HCT116 (cell line): ENCODE measurements at regions not wholly inside any gene's neighbourhood (a gene's known extent, or its start where the extent isn't known, plus 50 kb on each side); places are given as distances from the start of the nearest gene placed in this dataset.

Experiments
- ATAC-seq: fragments of 200-7000 bp; cut with Tn5 transposase; 2 replicates; pipeline ENCODE4 v1.9.1; 2020; ENCODE audit warnings: mild to moderate bottlenecking, moderate library complexity
- BruUV-seq: library from RNA; stranded (reverse); fragments of 400-500 nt; replicated peaks from 2 replicates; lab custom pipeline; 2021; lab: Mats Ljungman, UMichigan
- CTCF ChIA-PET: fragments of 300-600 bp; sonication (Branson Sonifier 250); formaldehyde crosslinking; loops from one replicate; lab custom pipeline; 2021; ENCODE audit warnings: antibody characterized with exemption; lab: Charles Lee
- POLR2A ChIA-PET: fragments of 300-600, 350-600 bp; sonication (Branson Sonifier 250); formaldehyde crosslinking; loops from one replicate; lab custom pipeline; 2021; ENCODE audit warnings: antibody characterized with exemption; lab: Charles Lee
- RAD21 ChIA-PET, 2 experiments: fragments of 300-600 bp; sonication (Branson Sonifier 250); formaldehyde crosslinking; loops; one replicate each; lab custom pipeline; 2023; ENCODE audit warnings: low total read pairs in 2 of 2; ENCODE audit not compliant: uncharacterized antibody in 2 of 2, unreplicated experiment in 2 of 2, low non-redundant PET in 1 of 2; lab: Charles Lee
- DNase-seq: peaks from one replicate; pipeline ENCODE4 v3.0.0-alpha.2; 2010; ENCODE audit warnings: low read depth, low spot score
- H2AFZ ChIP-seq: fragments of 200-600 bp; shearing (Covaris generic), sonication (generic); 2 replicates; pipeline ENCODE4 v1.6.1; 2017; ENCODE audit warnings: low read depth, mixed run types, mixed read lengths, antibody characterized with exemption, low read length; ENCODE audit not compliant: poor library complexity, severe bottlenecking
- H3K27ac ChIP-seq: 2 replicates; pipeline ENCODE4 v1.5.1; 2012; ENCODE audit warnings: low read depth, low read length
- H3K27me3 ChIP-seq: fragments of 200-600 bp; sonication (generic); 2 replicates; pipeline ENCODE4 v1.6.1; 2016; ENCODE audit warnings: mixed run types, low read length, mixed read lengths; ENCODE audit not compliant: insufficient read depth
- H3K36me3 ChIP-seq, 2 experiments: fragments of 200-500 bp in 1 of 2; fragments of 200-600 bp in 1 of 2; sonication (Bioruptor generic) in 1 of 2; sonication (generic) in 1 of 2; 2 replicates each; pipeline versions ENCODE4 v1.5.1 to v1.6.1; 2014 to 2016; ENCODE audit warnings: low read length in 2 of 2, inconsistent platforms in 1 of 2, mixed read lengths in 1 of 2, mixed run types in 1 of 2; ENCODE audit not compliant: insufficient read depth in 2 of 2, control insufficient read depth in 1 of 2
- H3K4me1 ChIP-seq, 2 experiments: fragments of 200-600 bp in 1 of 2; sonication (generic) in 1 of 2; 2 replicates each; pipeline versions ENCODE4 v1.5.1 to v1.6.1; 2012 to 2017; ENCODE audit warnings: low read length in 2 of 2, inconsistent platforms in 1 of 2, mild to moderate bottlenecking in 1 of 2, mixed read lengths in 1 of 2, mixed run types in 1 of 2, moderate library complexity in 1 of 2; ENCODE audit not compliant: insufficient read depth in 2 of 2, control insufficient read depth in 1 of 2
- H3K4me2 ChIP-seq: fragments of 200-600 bp; sonication (generic); 2 replicates; pipeline ENCODE4 v1.6.1; 2017; ENCODE audit warnings: mixed run types, low read length, mixed read lengths
- H3K4me3 ChIP-seq, 2 experiments: fragments of 200-600 bp in 1 of 2; sonication (generic) in 1 of 2; replicated peaks in 1 of 2; 2 replicates each; pipeline ENCODE4 v1.5.1; 2011 to 2016; ENCODE audit warnings: low read length in 2 of 2, control low read depth in 1 of 2, low read depth in 1 of 2, mild to moderate bottlenecking in 1 of 2, mixed read lengths in 1 of 2, mixed run types in 1 of 2
- H3K79me2 ChIP-seq: fragments of 200-600 bp; sonication (generic); 2 replicates; pipeline ENCODE4 v1.6.1; 2017; ENCODE audit warnings: mild to moderate bottlenecking, mixed run types, low read length, moderate library complexity, mixed read lengths; ENCODE audit not compliant: insufficient read depth
- H3K9ac ChIP-seq: fragments of 200-600 bp; sonication (generic); 2 replicates; pipeline ENCODE4 v1.6.1; 2016; ENCODE audit warnings: low read length, mixed read lengths
- H3K9me2 ChIP-seq: fragments of 200-600 bp; sonication (generic), shearing (Covaris generic); 2 replicates; pipeline ENCODE4 v1.6.1; 2017; ENCODE audit warnings: mixed run types, mild to moderate bottlenecking, moderate library complexity; ENCODE audit not compliant: insufficient read depth
- H3K9me3 ChIP-seq, 2 experiments: fragments of 200-500 bp in 1 of 2; fragments of 200-600 bp in 1 of 2; sonication (Bioruptor generic) in 1 of 2; sonication (generic) in 1 of 2; 2 replicates each; pipeline ENCODE4 v1.6.1; 2014 to 2017; ENCODE audit warnings: low read length in 2 of 2, mixed read lengths in 2 of 2, inconsistent platforms in 1 of 2, low read depth in 1 of 2, mild to moderate bottlenecking in 1 of 2, mixed run types in 1 of 2, moderate library complexity in 1 of 2; ENCODE audit not compliant: control insufficient read depth in 1 of 2, insufficient read depth in 1 of 2
- H4K20me1 ChIP-seq: fragments of 200-600 bp; sonication (generic), shearing (Covaris generic); 2 replicates; pipeline ENCODE4 v1.6.1; 2017; ENCODE audit warnings: mixed run types, mild to moderate bottlenecking, moderate library complexity; ENCODE audit not compliant: insufficient read depth
- CBX3 ChIP-seq: IDR thresholded peaks from 2 replicates; pipeline ENCODE4 v1.6.1; 2012; ENCODE audit warnings: low read depth
- CEBPB ChIP-seq: IDR thresholded peaks from 2 replicates; pipeline ENCODE4 v1.6.1; 2012; ENCODE audit warnings: low read depth
- FOSL1 ChIP-seq: IDR thresholded peaks from 2 replicates; pipeline ENCODE4 v1.6.1; 2012; ENCODE audit warnings: low read depth
- POLR2AphosphoS5 ChIP-seq: IDR thresholded peaks from 2 replicates; pipeline ENCODE4 v1.6.1; 2011; ENCODE audit warnings: mild to moderate bottlenecking, low read depth, low read length, moderate library complexity
- RAD21 ChIP-seq: IDR thresholded peaks from 2 replicates; pipeline ENCODE4 v1.6.1; 2012; ENCODE audit warnings: low read depth, mild to moderate bottlenecking
- SRF ChIP-seq: IDR thresholded peaks from 2 replicates; pipeline ENCODE4 v1.6.1; 2012; ENCODE audit warnings: low read depth
- ZFX ChIP-seq: fragments of 450-650 bp; IDR thresholded peaks from 2 replicates; pipeline ENCODE4 v1.6.1; 2017
- ZNF274 ChIP-seq: fragments of 200-500 bp; sonication (Bioruptor generic); IDR thresholded peaks from 2 replicates; pipeline ENCODE4 v1.6.1; 2014; ENCODE audit warnings: mild to moderate bottlenecking, low read depth, low read length, inconsistent platforms
- intact Hi-C: fragments of 100-400 bp; cut with micrococcal nuclease; formaldehyde crosslinking; loops from 2 replicates; pipeline ENCODE4 v1.10.0; 2022
- TF ChIP-seq, protein P1 (sequence below): IDR thresholded peaks from 2 replicates; pipeline ENCODE4 v1.6.1; 2012; ENCODE audit warnings: low read depth

DNA sequence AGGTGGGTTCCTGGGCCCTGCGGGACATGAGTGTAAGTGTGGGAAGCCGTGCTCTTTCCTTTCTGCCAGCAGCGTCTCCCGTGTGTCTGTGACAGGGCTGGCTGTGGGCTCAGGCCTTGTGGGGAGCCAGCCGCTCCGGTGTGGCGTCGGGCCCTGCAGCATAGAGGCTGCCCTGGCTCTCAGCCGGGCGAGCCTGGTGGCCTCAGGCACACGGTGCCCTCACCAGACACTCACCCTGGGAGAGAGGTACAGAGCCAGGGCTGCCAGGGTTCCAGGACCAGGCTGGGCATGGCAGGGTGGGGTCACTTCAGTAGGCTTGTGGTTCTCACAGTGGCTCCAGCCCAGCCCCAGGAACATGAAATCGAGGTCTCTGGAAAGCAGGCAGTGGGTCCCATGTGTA lies 324.8 kb downstream of the TEX29 start (continued):
- TF ChIP-seq ZNF274 (no peak), CEBPB (no peak), SRF (no peak), FOSL1 (no peak), CBX3 (no peak), RAD21 (no peak)
- TF ChIP-seq, protein P1, sequence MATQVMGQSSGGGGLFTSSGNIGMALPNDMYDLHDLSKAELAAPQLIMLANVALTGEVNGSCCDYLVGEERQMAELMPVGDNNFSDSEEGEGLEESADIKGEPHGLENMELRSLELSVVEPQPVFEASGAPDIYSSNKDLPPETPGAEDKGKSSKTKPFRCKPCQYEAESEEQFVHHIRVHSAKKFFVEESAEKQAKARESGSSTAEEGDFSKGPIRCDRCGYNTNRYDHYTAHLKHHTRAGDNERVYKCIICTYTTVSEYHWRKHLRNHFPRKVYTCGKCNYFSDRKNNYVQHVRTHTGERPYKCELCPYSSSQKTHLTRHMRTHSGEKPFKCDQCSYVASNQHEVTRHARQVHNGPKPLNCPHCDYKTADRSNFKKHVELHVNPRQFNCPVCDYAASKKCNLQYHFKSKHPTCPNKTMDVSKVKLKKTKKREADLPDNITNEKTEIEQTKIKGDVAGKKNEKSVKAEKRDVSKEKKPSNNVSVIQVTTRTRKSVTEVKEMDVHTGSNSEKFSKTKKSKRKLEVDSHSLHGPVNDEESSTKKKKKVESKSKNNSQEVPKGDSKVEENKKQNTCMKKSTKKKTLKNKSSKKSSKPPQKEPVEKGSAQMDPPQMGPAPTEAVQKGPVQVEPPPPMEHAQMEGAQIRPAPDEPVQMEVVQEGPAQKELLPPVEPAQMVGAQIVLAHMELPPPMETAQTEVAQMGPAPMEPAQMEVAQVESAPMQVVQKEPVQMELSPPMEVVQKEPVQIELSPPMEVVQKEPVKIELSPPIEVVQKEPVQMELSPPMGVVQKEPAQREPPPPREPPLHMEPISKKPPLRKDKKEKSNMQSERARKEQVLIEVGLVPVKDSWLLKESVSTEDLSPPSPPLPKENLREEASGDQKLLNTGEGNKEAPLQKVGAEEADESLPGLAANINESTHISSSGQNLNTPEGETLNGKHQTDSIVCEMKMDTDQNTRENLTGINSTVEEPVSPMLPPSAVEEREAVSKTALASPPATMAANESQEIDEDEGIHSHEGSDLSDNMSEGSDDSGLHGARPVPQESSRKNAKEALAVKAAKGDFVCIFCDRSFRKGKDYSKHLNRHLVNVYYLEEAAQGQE, result no peak

DNA sequence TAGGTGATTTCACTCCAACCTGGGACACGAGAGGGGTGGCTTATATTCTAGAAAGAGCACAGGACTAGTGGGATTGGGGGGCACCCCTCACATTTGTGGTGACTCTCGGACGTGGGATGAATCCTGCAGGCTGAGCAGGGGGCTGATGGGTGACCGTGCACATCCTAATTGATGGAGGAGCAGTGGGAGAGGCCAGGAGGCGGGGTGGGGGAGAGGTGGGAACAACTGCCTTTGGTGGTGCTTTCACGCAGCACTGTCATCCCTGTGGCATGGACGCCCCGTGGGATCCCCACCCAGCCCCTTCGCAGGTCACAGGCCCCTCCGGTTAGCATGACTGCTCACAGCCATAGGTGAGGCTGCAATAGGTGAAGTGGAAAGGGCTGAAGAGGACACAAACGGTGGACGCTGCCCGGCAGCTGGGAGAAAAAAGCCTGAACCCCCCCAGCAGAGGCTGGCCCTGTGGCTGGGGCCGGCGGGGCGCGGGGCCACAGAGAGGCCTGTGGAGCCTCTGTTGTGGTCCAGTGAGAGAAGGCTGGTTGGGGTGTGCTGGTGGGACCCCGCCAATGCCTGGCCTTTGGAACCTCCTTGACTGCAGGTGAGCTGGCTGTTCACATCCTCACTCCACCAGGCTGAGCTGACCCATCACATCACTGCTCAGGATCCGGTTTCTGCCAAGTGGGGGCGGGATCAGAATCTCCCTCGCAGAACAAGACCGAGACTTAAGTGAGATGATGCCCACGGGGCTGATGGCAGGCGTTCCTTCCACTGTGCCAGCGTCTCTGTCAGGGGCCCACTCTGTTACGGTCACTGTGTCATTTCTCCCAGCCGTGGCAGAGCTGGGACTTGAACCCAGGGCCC lies 325.4 kb downstream of the TEX29 start:
- H3K27ac ChIP-seq, result no peak overlapping the region
- no peak overlapping the region for H3K4me2 ChIP-seq
- POLR2A ChIA-PET, result no interaction called here
- no peak overlapping the region for H3K4me3 ChIP-seq
- H3K79me2 ChIP-seq, result no peaks in the 10 kb centered on the region
- ATAC-seq, result no peak
- no peaks in the 10 kb centered on the region for H3K36me3 ChIP-seq
- no peak for TF ChIP-seq RAD21
- no peak for TF ChIP-seq POLR2AphosphoS5
- no peak for TF ChIP-seq ZFX
- no TSS peak for BruUV-seq
- intact Hi-C loops, result no loop called here
- H3K9me3 ChIP-seq, result no peaks in the 10 kb centered on the region
- RAD21 ChIA-PET, result no interaction called here
- no peaks in the 10 kb centered on the region for H3K9me2 ChIP-seq
- no peaks in the 10 kb centered on the region for H3K4me1 ChIP-seq
- CTCF ChIA-PET, result no interaction called here
- H3K27me3 ChIP-seq, result peaks cover 34% of the 10 kb centered on the region
- no peaks in the 10 kb centered on the region for H4K20me1 ChIP-seq
- H2AFZ ChIP-seq, result no peak overlapping the region
- no peak overlapping the region for H3K9ac ChIP-seq
- no peak for DNase-seq
